HG02588 (cell line): ENCODE measurements at regions not wholly inside any gene's neighbourhood (a gene's known extent, or its start where the extent isn't known, plus 50 kb on each side); places are given as distances from the start of the nearest gene placed in this dataset.

Experiments used
- ATAC-seq: cut with Tn5 transposase; IDR thresholded peaks from one replicate; pipeline ENCODE4 v1.9.1; 2021; ENCODE audit warnings: mild to moderate bottlenecking, moderate library complexity; ENCODE audit not compliant: unreplicated experiment

DNA sequence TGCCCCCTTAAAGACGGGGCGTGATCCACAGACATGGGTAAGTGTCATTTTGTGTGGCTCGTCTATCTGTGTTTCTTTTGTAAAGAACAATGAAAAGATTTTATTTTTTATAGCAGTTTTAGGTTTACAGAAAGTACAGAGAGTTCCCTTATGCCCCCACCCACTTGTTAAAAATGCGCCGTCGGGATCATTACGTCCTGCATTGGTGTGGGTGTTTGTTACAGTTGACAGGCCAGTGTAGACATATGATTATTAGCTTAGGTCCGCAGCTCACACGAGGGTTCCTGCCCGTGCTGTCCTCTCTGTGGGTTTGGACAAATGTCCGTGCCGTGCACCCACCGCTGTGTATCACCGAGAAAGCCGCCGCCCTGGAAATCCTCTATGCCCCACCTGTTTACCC lies 50.5 kb downstream of the RGS12 start:
- ATAC-seq, result no peak

GRCh38 chr4:3344104-3344503 lies 51.3 kb downstream of the RGS12 start:
- no peak for ATAC-seq

DNA sequence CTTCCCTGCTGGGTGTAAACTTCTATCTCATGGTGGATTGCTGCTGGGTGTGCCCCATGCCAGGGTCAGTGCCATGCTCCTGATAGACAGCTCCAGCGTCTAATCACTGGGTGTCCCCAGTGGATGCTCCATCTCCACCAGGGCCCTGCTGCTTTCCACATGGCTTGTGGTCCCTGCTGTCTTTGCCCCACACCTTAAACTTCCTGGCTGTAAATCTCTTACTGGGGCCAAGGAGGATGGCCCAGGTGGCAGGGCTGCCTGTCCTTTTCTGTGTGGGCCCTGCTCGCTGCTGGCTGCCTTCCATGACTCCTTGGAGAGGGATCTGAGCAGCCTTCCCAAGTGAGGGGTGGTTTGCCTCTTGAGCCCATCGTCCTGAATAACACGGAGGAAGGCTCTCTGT lies 51.8 kb downstream of the RGS12 start:
- ATAC-seq, result no peak

- no peak for ATAC-seq
Measured at GRCh38 chr4:3345384-3345783, 52.6 kb downstream of the RGS12 start.

DNA sequence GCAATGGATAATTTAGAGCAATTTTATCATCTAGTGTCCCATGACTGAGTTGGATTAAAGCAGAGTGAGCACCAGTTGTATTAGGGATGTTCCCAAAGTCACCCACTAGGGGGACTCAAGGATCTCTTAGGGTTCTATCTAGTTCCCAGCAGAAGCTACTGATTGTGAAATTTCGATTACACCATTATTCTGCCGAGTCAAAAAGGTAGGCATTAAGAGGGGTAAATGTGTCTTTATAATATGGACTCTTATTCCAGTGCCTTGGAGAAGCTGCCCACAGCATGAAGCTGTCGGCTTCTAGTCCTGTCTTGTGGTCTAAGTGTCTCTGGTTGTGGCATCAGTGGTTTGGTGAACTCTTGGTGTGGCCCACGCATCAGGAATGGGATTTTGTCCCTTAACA lies 53.3 kb downstream of the RGS12 start:
- ATAC-seq, result no peak

DNA sequence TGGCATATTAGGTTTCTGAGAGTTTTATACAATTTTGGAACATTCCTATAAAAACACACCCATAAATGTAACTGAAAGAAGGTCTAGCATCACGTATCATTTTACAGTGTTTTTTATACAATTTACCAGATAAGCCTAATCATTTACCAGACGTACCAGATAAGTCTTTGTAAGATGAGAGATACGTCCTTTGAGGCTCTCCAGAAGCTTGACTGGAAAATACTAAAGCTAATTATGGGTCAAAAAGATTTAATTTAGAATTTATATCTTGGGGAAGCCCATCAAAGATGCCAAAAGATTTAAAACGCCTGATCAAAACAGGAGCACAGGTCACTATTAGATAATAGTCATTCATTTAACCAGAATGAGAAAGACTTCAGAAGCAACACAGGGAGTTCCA lies 55.0 kb downstream of the RGS12 start:
- ATAC-seq, result no peak

DNA sequence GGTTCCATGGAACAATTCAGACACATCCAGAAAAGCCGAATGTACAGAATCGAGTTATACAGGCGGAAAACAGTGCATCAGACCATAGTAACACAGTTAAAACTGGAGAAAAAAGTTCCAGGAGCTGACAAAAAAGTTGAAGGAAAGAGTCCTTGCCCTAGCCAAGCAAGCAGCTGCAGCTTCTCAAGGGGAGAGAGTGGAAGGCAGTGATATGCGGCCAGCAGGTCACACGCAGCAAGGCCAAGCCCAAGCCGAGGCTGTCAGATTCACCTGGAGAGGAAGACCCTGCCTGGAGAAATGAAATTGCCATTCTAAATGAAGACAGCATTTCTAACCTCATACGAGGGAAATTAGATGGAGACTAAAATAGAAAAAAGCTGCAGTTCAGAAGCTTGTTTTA lies 55.8 kb downstream of the RGS12 start:
- ATAC-seq, result no peak

DNA sequence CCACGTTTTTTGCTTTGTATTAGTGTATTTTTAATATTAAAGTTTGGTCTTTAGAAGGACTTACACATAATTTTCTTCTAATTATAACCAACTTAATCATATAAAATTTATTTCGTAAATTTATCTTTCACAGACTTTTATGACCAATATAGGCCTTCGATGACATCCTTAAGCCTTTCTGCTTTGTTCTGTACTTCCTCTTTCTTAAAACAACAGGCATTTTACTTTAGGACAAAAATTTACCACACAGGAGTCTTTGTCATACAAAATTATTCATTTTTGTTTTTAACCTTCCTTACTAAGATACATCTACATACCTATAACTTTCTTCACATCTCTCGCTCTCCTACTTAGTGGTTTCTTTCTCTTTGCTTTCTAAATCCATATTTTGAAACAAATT lies 56.3 kb downstream of the RGS12 start:
- ATAC-seq, result no peak

DNA sequence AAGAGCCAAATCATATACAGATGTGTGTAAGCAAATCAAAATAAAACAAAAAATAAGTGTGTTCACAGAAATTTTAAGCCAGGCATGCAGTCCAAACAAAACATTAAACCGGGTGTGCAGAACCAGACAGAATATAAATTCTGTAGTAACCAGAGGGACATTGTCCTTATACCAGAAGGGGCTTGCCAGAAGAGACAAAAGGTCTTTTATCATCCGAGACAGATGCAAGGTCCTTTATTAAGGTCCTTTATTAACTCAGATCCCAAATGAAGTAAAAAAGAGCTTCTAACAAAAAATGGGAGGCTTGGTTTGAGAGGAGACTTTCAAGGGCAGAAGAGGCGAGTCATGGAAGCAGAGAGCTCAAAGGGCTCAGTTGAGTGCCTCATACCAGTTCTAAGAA lies 59.2 kb downstream of the RGS12 start:
- no peak for ATAC-seq

GRCh38 chr4:3352505-3352904 lies 59.7 kb downstream of the RGS12 start:
- ATAC-seq, result no peak

GRCh38 chr4:3352941-3353594 lies 60.2 kb downstream of the RGS12 start:
- ATAC-seq, result no peak

GRCh38 chr4:3353752-3354454 lies 61.1 kb downstream of the RGS12 start:
- ATAC-seq, result no peak

GRCh38 chr4:3354455-3354811 lies 61.6 kb downstream of the RGS12 start:
- ATAC-seq, result no peak

GRCh38 chr4:3355266-3355748 lies 62.5 kb downstream of the RGS12 start:
- no peak for ATAC-seq

DNA sequence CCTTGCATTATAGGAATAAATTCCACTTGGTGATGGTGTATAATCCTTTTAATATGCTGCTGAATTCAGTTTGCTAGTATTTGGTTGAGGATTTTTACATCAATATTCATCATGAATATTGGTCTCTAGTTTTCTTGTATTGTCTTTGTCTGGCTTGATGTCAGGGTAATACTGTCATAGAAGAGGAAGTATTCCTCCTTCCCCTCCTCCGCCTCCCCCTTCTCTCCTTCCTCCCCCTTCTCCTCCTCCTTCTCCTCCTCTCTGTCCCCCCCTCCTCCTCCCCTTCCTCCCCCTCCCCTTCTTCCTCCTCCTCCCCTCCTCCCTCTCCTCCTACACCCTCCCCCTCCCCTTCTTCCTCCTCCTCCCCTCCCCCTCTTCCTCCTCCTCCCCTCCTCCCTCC lies 65.8 kb downstream of the RGS12 start:
- no peak for ATAC-seq

GRCh38 chr4:3360777-3361176 lies 68.0 kb downstream of the RGS12 start:
- no peak for ATAC-seq

DNA sequence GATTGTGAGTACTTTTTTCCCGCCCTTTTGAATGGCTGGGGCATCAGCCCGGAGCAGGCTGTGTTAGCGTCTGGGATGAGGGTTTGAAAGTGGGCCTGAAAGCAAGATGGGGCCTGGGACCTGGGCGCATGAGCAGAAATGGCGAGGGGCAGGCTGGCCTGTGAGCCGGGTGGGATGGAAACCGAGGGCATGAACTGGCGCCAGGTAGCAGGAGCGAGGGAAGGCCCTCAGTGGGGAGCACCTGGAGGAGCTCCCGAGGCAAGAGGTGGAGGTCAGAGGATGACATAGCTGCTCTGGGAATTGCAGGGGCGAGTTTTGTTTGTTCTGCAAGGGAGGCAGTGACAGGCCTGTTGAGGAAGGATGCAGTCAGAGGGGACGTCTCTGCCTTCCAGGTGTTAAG lies 68.6 kb downstream of the RGS12 start:
- ATAC-seq, result no peak

DNA sequence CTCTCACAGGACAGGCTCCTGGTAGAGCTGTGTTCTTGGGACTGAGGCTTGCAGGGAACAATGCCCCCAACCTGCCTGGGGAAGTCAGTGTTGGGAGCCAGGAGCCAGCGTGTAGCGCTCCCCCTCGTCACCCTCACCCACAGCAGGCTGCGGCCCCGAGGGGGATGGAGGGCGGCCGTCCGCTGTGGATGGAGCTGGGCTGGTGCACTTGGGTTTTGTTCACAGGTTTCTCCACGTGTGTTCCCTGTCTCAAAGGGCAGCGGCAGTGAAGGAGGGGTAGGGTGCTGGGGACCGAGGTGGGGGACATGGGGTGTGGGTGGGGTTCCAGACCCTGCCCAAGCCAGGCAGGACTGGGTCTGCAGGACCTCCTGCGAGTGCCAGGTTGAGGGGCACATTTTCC lies 69.1 kb downstream of the RGS12 start:
- no peak for ATAC-seq

GRCh38 chr4:3362431-3363287 lies 69.8 kb downstream of the RGS12 start:
- ATAC-seq, result no peak

DNA sequence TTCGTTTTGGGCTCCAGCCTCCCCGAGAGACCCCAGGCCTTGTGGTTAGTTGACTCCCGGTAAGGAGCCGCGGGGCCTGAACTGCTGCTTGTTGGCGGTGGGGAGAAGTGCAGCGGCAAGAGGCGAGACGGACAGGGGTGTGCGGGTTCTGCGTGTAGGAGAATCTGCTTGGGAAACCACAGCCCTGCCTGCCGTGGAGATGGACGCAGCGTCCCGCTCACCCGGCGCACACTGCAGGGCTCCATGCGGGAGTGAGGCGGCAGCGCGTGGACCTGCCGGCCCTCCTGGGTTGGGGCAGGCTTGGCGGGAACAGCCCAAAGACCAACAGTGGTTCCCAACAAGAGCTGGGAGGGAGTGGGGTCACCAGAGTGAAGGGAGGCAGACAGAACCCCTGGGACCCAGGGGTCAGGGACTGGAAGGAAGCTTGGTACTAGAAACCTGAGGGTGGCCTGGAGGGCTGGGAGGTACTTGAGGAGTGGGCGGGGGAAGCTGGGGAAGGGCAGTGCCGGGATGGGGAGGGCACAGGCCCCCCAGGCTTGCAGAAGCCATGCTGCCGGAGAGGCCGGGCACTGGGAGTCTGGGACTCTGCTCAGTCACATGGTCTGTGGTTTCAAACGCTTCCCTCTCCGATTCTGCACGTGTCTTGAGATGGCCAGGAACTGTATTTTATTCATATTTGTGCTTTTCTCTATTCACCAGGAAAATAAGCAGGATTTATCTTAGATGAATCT lies 70.8 kb downstream of the RGS12 start:
- ATAC-seq, result no peak

- ATAC-seq, result no peak
Measured at GRCh38 chr4:3364199-3364598, 71.4 kb downstream of the RGS12 start.
